ENCODE measurements at regions not wholly inside any gene's neighbourhood (a gene's known extent, or its start where the extent isn't known, plus 50 kb on each side); places are given as distances from the start of the nearest gene placed in this dataset.

GRCh38 chr7:155863721-155864151 lies 51.5 kb upstream of the SHH start:
- TF ChIP-seq YY1 (IDR thresholded peaks at IDR 0.05; ENCODE audit: insufficient read depth, insufficient read length) (no peak), ZNF274 (IDR thresholded peaks at IDR 0.05; ENCODE audit: low read depth, low read length) (no peak)
